RKO (cell line): ENCODE measurements at regions not wholly inside any gene's neighbourhood (a gene's known extent, or its start where the extent isn't known, plus 50 kb on each side); places are given as distances from the start of the nearest gene placed in this dataset.
"Not testable (repeated sequence)": the region's sequence is repeated elsewhere in the genome, so short reads cannot be mapped to it uniquely, and the experiment has no call there.

Experiments used
- DNase-seq: peaks from one replicate; pipeline ENCODE4 v3.0.0-alpha.2; 2016; ENCODE audit warnings: low spot score

GRCh38 chrX:65825226-65825625 lies 157.8 kb downstream of the MSN start:
- not testable (repeated sequence) for DNase-seq

GRCh38 chrX:65821721-65822496 lies 154.5 kb downstream of the MSN start:
- DNase-seq = no peak

GRCh38 chrX:65819983-65820382 lies 152.5 kb downstream of the MSN start:
- DNase-seq = not testable (repeated sequence)

GRCh38 chrX:65813245-65813644 lies 145.8 kb downstream of the MSN start:
- no peak for DNase-seq

- no peak for DNase-seq
Measured at GRCh38 chrX:65811558-65812228, 144.2 kb downstream of the MSN start.
